ENCODE measurements at regions not wholly inside any gene's neighbourhood (a gene's known extent, or its start where the extent isn't known, plus 50 kb on each side); places are given as distances from the start of the nearest gene placed in this dataset.

DNA sequence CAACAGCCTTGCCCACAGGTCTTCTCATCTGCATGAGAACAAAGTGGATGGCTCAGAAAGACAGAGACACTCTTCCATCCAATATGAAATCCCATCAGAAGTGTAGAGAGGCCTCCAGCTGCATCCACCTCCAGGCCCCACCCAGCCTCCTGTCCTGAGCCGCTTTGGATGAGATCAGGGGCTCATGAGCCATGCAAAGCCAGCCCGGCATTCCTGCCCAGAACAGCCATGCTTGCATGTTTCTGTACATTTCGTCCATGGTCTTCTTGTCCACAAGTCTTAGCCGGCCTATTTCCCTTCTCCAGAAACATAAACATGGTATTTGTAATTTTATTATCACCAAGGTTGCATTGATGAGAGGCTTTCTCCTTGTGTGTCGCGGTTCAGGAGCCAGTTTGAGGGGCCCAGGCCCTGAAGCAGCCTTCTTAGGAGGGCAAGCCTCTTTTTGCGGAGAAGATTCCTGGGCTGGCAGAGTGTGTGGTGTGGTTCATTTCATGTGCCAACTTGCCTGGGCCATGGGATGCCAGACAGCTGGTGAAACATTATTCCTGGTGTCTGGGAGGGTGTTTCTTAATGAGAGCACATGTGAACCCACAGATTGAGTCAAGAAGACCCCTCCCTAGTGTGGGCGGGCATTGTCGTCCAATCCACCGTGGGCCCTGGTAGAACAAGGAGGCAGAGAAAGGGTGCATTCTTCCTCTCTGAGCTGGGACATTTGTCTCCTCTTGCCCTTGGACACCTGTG, 928.9 kb downstream of the TBC1D22A start:
- TF ChIP-seq GABPA (IDR thresholded peaks at IDR 0.05; ENCODE audit: low read depth): no peak
- no peak for TF ChIP-seq CTCF (IDR thresholded peaks at IDR 0.05; ENCODE audit: insufficient read depth, low read length)
- DNase-seq (ENCODE audit: low read depth in 1 of 2, low spot score in 1 of 2): no peak
- no peak overlapping the region for H3K4me3 ChIP-seq (replicated peaks; ENCODE audit: insufficient read depth, low read length)
- H3K27ac ChIP-seq (replicated peaks): no peak overlapping the region
- H3K27me3 ChIP-seq (ENCODE audit: insufficient read depth, poor library complexity, severe bottlenecking): no peaks in the 10 kb centered on the region

DNA sequence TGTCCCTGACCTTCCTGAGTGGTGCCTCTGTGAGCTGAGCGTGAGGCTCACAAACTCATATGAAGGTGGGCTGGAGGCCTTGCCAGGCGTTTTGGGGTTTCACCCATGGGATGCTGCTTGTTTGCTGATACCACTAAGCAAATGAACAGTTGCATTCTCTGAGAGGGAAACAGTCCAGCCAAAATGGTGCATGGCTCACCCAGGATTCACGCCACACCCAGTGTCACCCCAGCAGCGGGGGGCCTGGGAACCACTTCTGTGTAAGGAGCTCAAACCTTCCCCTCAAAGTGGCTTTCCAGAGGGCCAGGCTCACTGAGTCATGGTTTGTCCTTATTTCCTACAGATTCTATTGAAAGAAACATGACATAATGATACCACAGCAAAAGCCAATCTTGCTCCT, 928.1 kb downstream of the TBC1D22A start:
- Histone ChIP-seq H3K27me3 (ENCODE audit: insufficient read depth, poor library complexity, severe bottlenecking) (no peaks in the 10 kb centered on the region), H3K4me3 (replicated peaks; ENCODE audit: insufficient read depth, low read length) (no peak overlapping the region), H3K27ac (replicated peaks) (no peak overlapping the region)
- no peak for TF ChIP-seq CTCF (IDR thresholded peaks at IDR 0.05; ENCODE audit: insufficient read depth, low read length)
- no peak for TF ChIP-seq POLR2AphosphoS5 (IDR thresholded peaks at IDR 0.05; ENCODE audit: low read depth)
- TF ChIP-seq SPI1 (IDR thresholded peaks at IDR 0.05; ENCODE audit: borderline replicate concordance, low read depth): no peak
- no peak for TF ChIP-seq GABPA (IDR thresholded peaks at IDR 0.05; ENCODE audit: low read depth)
- TF ChIP-seq REST (IDR thresholded peaks at IDR 0.05; ENCODE audit: insufficient replicate concordance, low read depth): no peak
- no peak for DNase-seq (ENCODE audit: low read depth in 1 of 2, low spot score in 1 of 2)

DNA sequence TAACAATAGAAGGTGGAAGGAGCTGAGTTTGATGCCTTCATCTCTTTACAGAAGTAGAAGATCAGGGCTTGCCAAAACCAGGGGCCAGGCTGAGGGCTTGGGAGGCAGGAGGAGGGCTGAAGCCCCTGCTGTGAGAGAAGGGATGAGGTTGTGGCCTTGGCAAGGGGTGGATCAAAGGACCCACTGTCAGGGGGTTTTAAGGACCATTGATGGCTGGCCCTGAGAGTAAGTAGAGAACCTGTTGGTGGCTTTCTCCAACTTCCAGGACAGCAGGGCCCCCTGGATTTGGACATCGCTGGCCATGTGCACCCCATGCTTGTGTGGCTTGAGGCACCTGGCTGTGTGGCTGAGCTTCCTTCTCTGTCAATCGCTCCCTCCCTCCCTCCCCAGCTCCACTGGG, 927.7 kb downstream of the TBC1D22A start:
- Histone ChIP-seq H3K4me3 (replicated peaks; ENCODE audit: insufficient read depth, low read length) (no peak overlapping the region), H3K27ac (replicated peaks) (no peak overlapping the region), H3K27me3 (ENCODE audit: insufficient read depth, poor library complexity, severe bottlenecking) (no peaks in the 10 kb centered on the region)
- DNase-seq (ENCODE audit: low read depth in 1 of 2, low spot score in 1 of 2): no peak
- TF ChIP-seq GABPA (IDR thresholded peaks at IDR 0.05; ENCODE audit: low read depth) (no peak), SPI1 (IDR thresholded peaks at IDR 0.05; ENCODE audit: borderline replicate concordance, low read depth) (no peak), POLR2AphosphoS5 (IDR thresholded peaks at IDR 0.05; ENCODE audit: low read depth) (no peak), REST (IDR thresholded peaks at IDR 0.05; ENCODE audit: insufficient replicate concordance, low read depth) (no peak), CTCF (IDR thresholded peaks at IDR 0.05; ENCODE audit: insufficient read depth, low read length) (no peak)

DNA sequence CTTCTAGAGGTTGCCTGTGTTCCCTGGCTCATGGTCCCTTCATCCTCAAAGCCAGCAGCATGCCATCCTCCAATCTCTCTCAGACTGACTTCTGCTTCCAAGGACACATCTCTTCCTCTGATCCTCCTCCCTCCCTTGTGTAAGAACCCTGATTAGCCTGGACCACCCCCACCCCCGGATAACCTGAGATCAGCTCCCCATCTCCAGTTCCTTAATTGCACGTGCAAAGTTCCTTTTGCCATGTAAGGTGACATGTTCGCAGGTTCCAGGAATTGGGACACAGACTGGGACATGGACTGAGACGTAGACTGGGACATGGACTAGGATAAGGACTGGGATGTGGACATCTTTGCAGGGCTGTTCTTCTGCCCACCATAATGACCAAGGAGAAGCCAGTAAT, 925.3 kb downstream of the TBC1D22A start:
- DNase-seq (ENCODE audit: low read depth in 1 of 2, low spot score in 1 of 2): no peak
- Histone ChIP-seq H3K27ac (replicated peaks) (no peak overlapping the region), H3K27me3 (ENCODE audit: insufficient read depth, poor library complexity, severe bottlenecking) (no peaks in the 10 kb centered on the region), H3K4me3 (replicated peaks; ENCODE audit: insufficient read depth, low read length) (no peak overlapping the region)
- TF ChIP-seq REST (IDR thresholded peaks at IDR 0.05; ENCODE audit: insufficient replicate concordance, low read depth) (no peak), CTCF (IDR thresholded peaks at IDR 0.05; ENCODE audit: insufficient read depth, low read length) (no peak), POLR2AphosphoS5 (IDR thresholded peaks at IDR 0.05; ENCODE audit: low read depth) (no peak), SPI1 (IDR thresholded peaks at IDR 0.05; ENCODE audit: borderline replicate concordance, low read depth) (no peak), GABPA (IDR thresholded peaks at IDR 0.05; ENCODE audit: low read depth) (no peak)

Data from HL-60 (cell line).